IPS-NIHi7 (cell line): ENCODE measurements at regions not wholly inside any gene's neighbourhood (a gene's known extent, or its start where the extent isn't known, plus 50 kb on each side); places are given as distances from the start of the nearest gene placed in this dataset.

Experiments used
- DNase-seq: peaks from one replicate; pipeline ENCODE4 v3.0.0; 2012; ENCODE audit warnings: mixed read lengths; ENCODE audit errors: extremely low spot score

- no peak for DNase-seq
Measured at GRCh38 chr5:174234388-174234787, 188.9 kb downstream of the NSG2 start.

GRCh38 chr5:174235221-174236011 is 189.9 kb downstream of the NSG2 start:
- DNase-seq: no peak

- no peak for DNase-seq
Measured at GRCh38 chr5:174236070-174236469, 190.6 kb downstream of the NSG2 start.

GRCh38 chr5:174239718-174240117 is 194.2 kb downstream of the NSG2 start:
- DNase-seq: no peak

- no peak for DNase-seq
Measured at GRCh38 chr5:174242573-174242972, 197.1 kb downstream of the NSG2 start.

- no peak for DNase-seq
Measured at GRCh38 chr5:174243904-174244303, 198.4 kb downstream of the NSG2 start.

- DNase-seq: no peak
Measured at GRCh38 chr5:174245516-174246075, 200.1 kb downstream of the NSG2 start.

GRCh38 chr5:174246743-174247142 is 201.2 kb downstream of the NSG2 start:
- no peak for DNase-seq

GRCh38 chr5:174247301-174247700 is 201.8 kb downstream of the NSG2 start:
- DNase-seq: no peak

GRCh38 chr5:174251305-174252000 is 205.9 kb downstream of the NSG2 start:
- DNase-seq: no peak

- no peak for DNase-seq
Measured at GRCh38 chr5:174252121-174252520, 206.6 kb downstream of the NSG2 start.

GRCh38 chr5:174259696-174260420 is 214.4 kb downstream of the NSG2 start:
- DNase-seq: no peak

- no peak for DNase-seq
Measured at GRCh38 chr5:174271316-174271715, 225.8 kb downstream of the NSG2 start.

GRCh38 chr5:174272671-174273070 is 227.2 kb downstream of the NSG2 start:
- DNase-seq: no peak

- DNase-seq: no peak
Measured at GRCh38 chr5:174273325-174273724, 227.8 kb downstream of the NSG2 start.

- DNase-seq: no peak
Measured at GRCh38 chr5:174275959-174276358, 230.5 kb downstream of the NSG2 start.

- no peak for DNase-seq
Measured at GRCh38 chr5:174281089-174281760, 235.7 kb downstream of the NSG2 start.

- no peak for DNase-seq
Measured at GRCh38 chr5:174281855-174282254, 236.3 kb downstream of the NSG2 start.

GRCh38 chr5:174282391-174282790 is 236.9 kb downstream of the NSG2 start:
- DNase-seq: no peak

- DNase-seq: no peak
Measured at GRCh38 chr5:174283211-174284005, 237.9 kb downstream of the NSG2 start.

- no peak for DNase-seq
Measured at GRCh38 chr5:174284873-174285272, 239.4 kb downstream of the NSG2 start.
